Effector memory CD4-positive, alpha-beta T cell (primary cell): ENCODE measurements at regions not wholly inside any gene's neighbourhood (a gene's known extent, or its start where the extent isn't known, plus 50 kb on each side); places are given as distances from the start of the nearest gene placed in this dataset.

ENCODE experiments used
- DNase-seq, 3 donors: peaks; one replicate each; pipeline ENCODE4 v3.0.0-alpha.2; 2020
- H3K27ac ChIP-seq: 2 replicates; pipeline ENCODE4 v1.7.0; 2013; ENCODE audit warnings: mild to moderate bottlenecking, low read length, moderate library complexity; ENCODE audit not compliant: insufficient read depth, poor library complexity, severe bottlenecking
- H3K27me3 ChIP-seq: replicated peaks from 2 replicates; pipeline ENCODE4 v1.7.0; 2013; ENCODE audit warnings: mild to moderate bottlenecking, low read length; ENCODE audit not compliant: insufficient read depth, control insufficient read depth, poor library complexity, severe bottlenecking
- H3K36me3 ChIP-seq: 2 replicates; pipeline ENCODE4 v1.7.0; 2013; ENCODE audit warnings: mild to moderate bottlenecking, low read length, moderate library complexity; ENCODE audit not compliant: control insufficient read depth, insufficient read depth
- H3K4me1 ChIP-seq: 2 replicates; pipeline ENCODE4 v1.7.0; 2013; ENCODE audit warnings: low read length, mild to moderate bottlenecking; ENCODE audit not compliant: control insufficient read depth, insufficient read depth, poor library complexity, severe bottlenecking
- H3K4me3 ChIP-seq: 2 replicates; pipeline ENCODE4 v1.7.0; 2013; ENCODE audit warnings: low read length, low read depth, mild to moderate bottlenecking; ENCODE audit not compliant: insufficient read depth, poor library complexity, severe bottlenecking
- H3K9me3 ChIP-seq: 2 replicates; pipeline ENCODE4 v1.7.0; 2013; ENCODE audit warnings: mild to moderate bottlenecking, low read length, moderate library complexity; ENCODE audit not compliant: control insufficient read depth

GRCh38 chr12:47385653-47386052 is 305.9 kb upstream of the AMIGO2 start:
- no peak overlapping the region for H3K27ac ChIP-seq
- no peak for DNase-seq
- no peaks in the 10 kb centered on the region for H3K36me3 ChIP-seq
- no peak overlapping the region for H3K4me3 ChIP-seq
- no peaks in the 10 kb centered on the region for H3K4me1 ChIP-seq
- H3K27me3 ChIP-seq, result no peaks in the 10 kb centered on the region
- no peaks in the 10 kb centered on the region for H3K9me3 ChIP-seq

- H3K36me3 ChIP-seq, result no peaks in the 10 kb centered on the region
- H3K27me3 ChIP-seq, result no peaks in the 10 kb centered on the region
- no peak for DNase-seq
- H3K4me1 ChIP-seq, result no peaks in the 10 kb centered on the region
- no peak overlapping the region for H3K27ac ChIP-seq
- H3K4me3 ChIP-seq, result no peak overlapping the region
- H3K9me3 ChIP-seq, result no peaks in the 10 kb centered on the region
Measured at GRCh38 chr12:47383942-47384341, 304.2 kb upstream of the AMIGO2 start.

- no peak for DNase-seq
- no peaks in the 10 kb centered on the region for H3K9me3 ChIP-seq
- H3K4me1 ChIP-seq, result no peaks in the 10 kb centered on the region
- no peaks in the 10 kb centered on the region for H3K27me3 ChIP-seq
- no peak overlapping the region for H3K27ac ChIP-seq
- H3K36me3 ChIP-seq, result no peaks in the 10 kb centered on the region
- no peak overlapping the region for H3K4me3 ChIP-seq
Measured at GRCh38 chr12:47382305-47382704, 302.5 kb upstream of the AMIGO2 start.

- no peak overlapping the region for H3K27ac ChIP-seq
- H3K4me1 ChIP-seq, result no peaks in the 10 kb centered on the region
- no peak overlapping the region for H3K4me3 ChIP-seq
- no peaks in the 10 kb centered on the region for H3K36me3 ChIP-seq
- H3K27me3 ChIP-seq, result no peaks in the 10 kb centered on the region
- DNase-seq, result no peak
- H3K9me3 ChIP-seq, result no peaks in the 10 kb centered on the region
Measured at GRCh38 chr12:47378907-47379306, 299.1 kb upstream of the AMIGO2 start.

- Histone ChIP-seq H3K27me3 (no peaks in the 10 kb centered on the region), H3K27ac (no peak overlapping the region), H3K36me3 (no peaks in the 10 kb centered on the region), H3K4me1 (no peaks in the 10 kb centered on the region), H3K9me3 (no peaks in the 10 kb centered on the region), H3K4me3 (no peak overlapping the region)
- no peak for DNase-seq
Measured at GRCh38 chr12:47378222-47378582, 298.4 kb upstream of the AMIGO2 start.

- no peaks in the 10 kb centered on the region for H3K4me1 ChIP-seq
- no peak overlapping the region for H3K27ac ChIP-seq
- H3K36me3 ChIP-seq, result no peaks in the 10 kb centered on the region
- DNase-seq, result no peak
- no peak overlapping the region for H3K4me3 ChIP-seq
- H3K27me3 ChIP-seq, result no peaks in the 10 kb centered on the region
- H3K9me3 ChIP-seq, result no peaks in the 10 kb centered on the region
Measured at GRCh38 chr12:47377414-47378221, 297.9 kb upstream of the AMIGO2 start.

GRCh38 chr12:47376927-47377326 is 297.2 kb upstream of the AMIGO2 start:
- no peak for DNase-seq
- Histone ChIP-seq H3K27ac (no peak overlapping the region), H3K36me3 (no peaks in the 10 kb centered on the region)

GRCh38 chr12:47373554-47374150 is 293.9 kb upstream of the AMIGO2 start:
- no peak overlapping the region for H3K4me3 ChIP-seq
- no peaks in the 10 kb centered on the region for H3K36me3 ChIP-seq
- H3K27ac ChIP-seq, result no peak overlapping the region
- no peaks in the 10 kb centered on the region for H3K9me3 ChIP-seq
- H3K27me3 ChIP-seq, result no peaks in the 10 kb centered on the region
- H3K4me1 ChIP-seq, result no peaks in the 10 kb centered on the region
- DNase-seq, result no peak

More at GRCh38 chr12:47376927-47377326, 297.2 kb upstream of the AMIGO2 start:
- no peaks in the 10 kb centered on the region for H3K4me1 ChIP-seq
- no peaks in the 10 kb centered on the region for H3K9me3 ChIP-seq
- H3K4me3 ChIP-seq, result no peak overlapping the region
- H3K27me3 ChIP-seq, result no peaks in the 10 kb centered on the region

GRCh38 chr12:47370421-47370820 is 290.7 kb upstream of the AMIGO2 start:
- no peaks in the 10 kb centered on the region for H3K36me3 ChIP-seq
- no peak overlapping the region for H3K4me3 ChIP-seq
- no peaks in the 10 kb centered on the region for H3K27me3 ChIP-seq
- no peak for DNase-seq
- H3K4me1 ChIP-seq, result peaks cover 13% of the 10 kb centered on the region
- H3K27ac ChIP-seq, result no peak overlapping the region
- H3K9me3 ChIP-seq, result no peaks in the 10 kb centered on the region

- Histone ChIP-seq H3K27me3 (no peaks in the 10 kb centered on the region), H3K4me3 (no peak overlapping the region), H3K4me1 (peaks cover 18% of the 10 kb centered on the region), H3K9me3 (no peaks in the 10 kb centered on the region), H3K36me3 (no peaks in the 10 kb centered on the region), H3K27ac (no peak overlapping the region)
- no peak for DNase-seq
Measured at GRCh38 chr12:47369085-47369484, 289.3 kb upstream of the AMIGO2 start.
